ENCODE measurements at regions not wholly inside any gene's neighbourhood (a gene's known extent, or its start where the extent isn't known, plus 50 kb on each side); places are given as distances from the start of the nearest gene placed in this dataset.

DNA sequence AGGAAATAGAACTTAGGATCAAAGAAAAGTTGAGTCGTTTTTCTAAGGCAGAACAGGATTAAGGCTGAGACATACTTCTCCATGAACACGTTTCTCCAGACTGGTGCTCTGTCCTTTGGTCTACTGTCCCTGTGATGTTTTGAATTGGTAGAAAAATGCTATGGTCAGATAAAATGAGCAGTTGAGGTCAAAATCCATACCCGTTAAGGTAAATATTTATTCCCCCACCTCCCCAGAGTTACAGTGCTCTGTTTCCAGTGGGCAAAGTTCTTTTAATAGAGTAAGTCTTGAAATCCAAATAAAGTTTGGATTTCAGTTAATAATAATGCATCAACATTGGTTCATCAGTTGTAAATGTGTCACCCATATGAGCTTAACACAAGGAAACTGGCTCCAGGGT, 74.5 kb downstream of the PTHLH start:
- TF ChIP-seq, protein P1, sequence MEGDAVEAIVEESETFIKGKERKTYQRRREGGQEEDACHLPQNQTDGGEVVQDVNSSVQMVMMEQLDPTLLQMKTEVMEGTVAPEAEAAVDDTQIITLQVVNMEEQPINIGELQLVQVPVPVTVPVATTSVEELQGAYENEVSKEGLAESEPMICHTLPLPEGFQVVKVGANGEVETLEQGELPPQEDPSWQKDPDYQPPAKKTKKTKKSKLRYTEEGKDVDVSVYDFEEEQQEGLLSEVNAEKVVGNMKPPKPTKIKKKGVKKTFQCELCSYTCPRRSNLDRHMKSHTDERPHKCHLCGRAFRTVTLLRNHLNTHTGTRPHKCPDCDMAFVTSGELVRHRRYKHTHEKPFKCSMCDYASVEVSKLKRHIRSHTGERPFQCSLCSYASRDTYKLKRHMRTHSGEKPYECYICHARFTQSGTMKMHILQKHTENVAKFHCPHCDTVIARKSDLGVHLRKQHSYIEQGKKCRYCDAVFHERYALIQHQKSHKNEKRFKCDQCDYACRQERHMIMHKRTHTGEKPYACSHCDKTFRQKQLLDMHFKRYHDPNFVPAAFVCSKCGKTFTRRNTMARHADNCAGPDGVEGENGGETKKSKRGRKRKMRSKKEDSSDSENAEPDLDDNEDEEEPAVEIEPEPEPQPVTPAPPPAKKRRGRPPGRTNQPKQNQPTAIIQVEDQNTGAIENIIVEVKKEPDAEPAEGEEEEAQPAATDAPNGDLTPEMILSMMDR (IDR thresholded peaks at IDR 0.05; ENCODE audit: borderline replicate concordance, extremely low read depth, low read length, poor library complexity, severe bottlenecking): no peak
- no peak for TF ChIP-seq EZH2 (IDR thresholded peaks at IDR 0.05; ENCODE audit: borderline replicate concordance, low read depth, low read length, severe bottlenecking)

Measured in DND-41 (cell line).